ENCODE measurements at regions not wholly inside any gene's neighbourhood (a gene's known extent, or its start where the extent isn't known, plus 50 kb on each side); places are given as distances from the start of the nearest gene placed in this dataset.

DNA sequence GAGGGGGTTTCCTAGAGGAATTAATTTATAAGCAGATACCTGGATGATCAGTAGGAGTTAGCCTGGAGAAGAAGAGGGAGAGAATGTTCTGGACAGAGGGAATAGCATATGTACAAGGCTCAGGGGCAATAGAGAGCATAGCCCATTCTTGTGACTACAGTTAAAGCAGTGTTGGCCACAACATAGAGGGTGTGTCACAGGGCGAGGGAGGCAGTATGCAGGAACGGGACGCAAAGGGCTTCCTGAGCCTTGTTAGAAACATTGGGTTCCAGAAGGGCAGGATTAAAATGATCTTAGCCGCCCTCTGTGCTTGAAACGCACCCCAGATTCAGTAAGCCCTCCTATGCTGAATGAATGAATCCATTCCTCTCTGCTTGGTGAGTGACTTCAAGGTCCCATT is 142.2 kb upstream of the PWP1 start:
- TF ChIP-seq, protein P1, sequence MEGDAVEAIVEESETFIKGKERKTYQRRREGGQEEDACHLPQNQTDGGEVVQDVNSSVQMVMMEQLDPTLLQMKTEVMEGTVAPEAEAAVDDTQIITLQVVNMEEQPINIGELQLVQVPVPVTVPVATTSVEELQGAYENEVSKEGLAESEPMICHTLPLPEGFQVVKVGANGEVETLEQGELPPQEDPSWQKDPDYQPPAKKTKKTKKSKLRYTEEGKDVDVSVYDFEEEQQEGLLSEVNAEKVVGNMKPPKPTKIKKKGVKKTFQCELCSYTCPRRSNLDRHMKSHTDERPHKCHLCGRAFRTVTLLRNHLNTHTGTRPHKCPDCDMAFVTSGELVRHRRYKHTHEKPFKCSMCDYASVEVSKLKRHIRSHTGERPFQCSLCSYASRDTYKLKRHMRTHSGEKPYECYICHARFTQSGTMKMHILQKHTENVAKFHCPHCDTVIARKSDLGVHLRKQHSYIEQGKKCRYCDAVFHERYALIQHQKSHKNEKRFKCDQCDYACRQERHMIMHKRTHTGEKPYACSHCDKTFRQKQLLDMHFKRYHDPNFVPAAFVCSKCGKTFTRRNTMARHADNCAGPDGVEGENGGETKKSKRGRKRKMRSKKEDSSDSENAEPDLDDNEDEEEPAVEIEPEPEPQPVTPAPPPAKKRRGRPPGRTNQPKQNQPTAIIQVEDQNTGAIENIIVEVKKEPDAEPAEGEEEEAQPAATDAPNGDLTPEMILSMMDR (IDR thresholded peaks at IDR 0.05; ENCODE audit: control extremely low read depth, extremely low read depth): no peak
- ATAC-seq (ENCODE audit: insufficient read depth, low FRiP score): no peak
- no peak overlapping the region for H3K4me3 ChIP-seq
- H3K4me1 ChIP-seq (ENCODE audit: control insufficient read depth in 5 of 5, insufficient read depth in 5 of 5, low read length in 5 of 5): peaks cover 0 to 17% (median 2%) of the 10 kb centered on the region in 5 donors
- WGBS, 2 donors: 90 to 94% methylated on average over 5 of the region's 5 CpGs
- H3K27ac ChIP-seq (ENCODE audit: low read depth in 1 of 2, low read length in 1 of 2): no peak overlapping the region
- no peak for DNase-seq
- no peaks in the 10 kb centered on the region for H3K36me3 ChIP-seq (ENCODE audit: control insufficient read depth in 4 of 4, insufficient read depth in 4 of 4, low read length in 4 of 4)
- no peak overlapping the region for H3K9ac ChIP-seq (ENCODE audit: insufficient read depth in 1 of 2, low read length in 2 of 2)
- H3K9me3 ChIP-seq (ENCODE audit: control insufficient read depth in 4 of 4, insufficient read depth in 3 of 4, low read length in 3 of 4): peaks cover 0 to 2% (median under 1%) of the 10 kb centered on the region in 4 donors
- no peaks in the 10 kb centered on the region for H3K27me3 ChIP-seq (ENCODE audit: control insufficient read depth in 3 of 3, insufficient read depth in 3 of 3, low read length in 2 of 3)

GRCh38 chr12:107543841-107544240 is 141.8 kb upstream of the PWP1 start:
- H3K4me3 ChIP-seq: no peak overlapping the region
- DNase-seq: no peak
- no peak overlapping the region for H3K27ac ChIP-seq (ENCODE audit: low read depth in 1 of 2, low read length in 1 of 2)
- H3K27me3 ChIP-seq (ENCODE audit: control insufficient read depth in 3 of 3, insufficient read depth in 3 of 3, low read length in 2 of 3): no peaks in the 10 kb centered on the region
- no peak for ATAC-seq (ENCODE audit: insufficient read depth, low FRiP score)
- peaks cover 0 to 17% (median 2%) of the 10 kb centered on the region in 5 donors for H3K4me1 ChIP-seq (ENCODE audit: control insufficient read depth in 5 of 5, insufficient read depth in 5 of 5, low read length in 5 of 5)
- TF ChIP-seq, protein P1 (IDR thresholded peaks at IDR 0.05; ENCODE audit: control extremely low read depth, extremely low read depth): no peak
- H3K36me3 ChIP-seq (ENCODE audit: control insufficient read depth in 4 of 4, insufficient read depth in 4 of 4, low read length in 4 of 4): no peaks in the 10 kb centered on the region
- H3K9me3 ChIP-seq (ENCODE audit: control insufficient read depth in 4 of 4, insufficient read depth in 3 of 4, low read length in 3 of 4): peaks cover 0 to 2% (median under 1%) of the 10 kb centered on the region in 4 donors
- WGBS, 2 donors: 88 to 94% methylated on average over 4 of the region's 4 CpGs
- H3K9ac ChIP-seq (ENCODE audit: insufficient read depth in 1 of 2, low read length in 2 of 2): no peak overlapping the region

- peak; percentile 24 to 89 (median 77) for DNase-seq
- Histone ChIP-seq H3K36me3 (ENCODE audit: control insufficient read depth in 4 of 4, insufficient read depth in 4 of 4, low read length in 4 of 4) (no peaks in the 10 kb centered on the region), H3K9me3 (ENCODE audit: control insufficient read depth in 4 of 4, insufficient read depth in 3 of 4, low read length in 3 of 4) (peaks cover 0 to 4% (median 2%) of the 10 kb centered on the region in 4 donors), H3K27ac (ENCODE audit: low read depth in 1 of 2, low read length in 1 of 2) (no peak overlapping the region), H3K4me1 (ENCODE audit: control insufficient read depth in 5 of 5, insufficient read depth in 5 of 5, low read length in 5 of 5) (peaks cover 0 to 17% (median 2%) of the 10 kb centered on the region in 5 donors), H3K4me3 (no peak overlapping the region), H3K9ac (ENCODE audit: insufficient read depth in 1 of 2, low read length in 2 of 2) (no peak overlapping the region), H3K27me3 (ENCODE audit: control insufficient read depth in 3 of 3, insufficient read depth in 3 of 3, low read length in 2 of 3) (no peaks in the 10 kb centered on the region)
- TF ChIP-seq, protein P1 (IDR thresholded peaks at IDR 0.05; ENCODE audit: control extremely low read depth, extremely low read depth): no peak
- 76 to 79% methylated on average over 2 of the region's 2 CpGs for WGBS, 2 donors
- no peak for ATAC-seq (ENCODE audit: insufficient read depth, low FRiP score)
These were observed 140.7 kb upstream of the PWP1 start for GRCh38 chr12:107544937-107545336.

All from lung (tissue), 11 donors.